Ovary (tissue), 3 donors: ENCODE measurements at regions not wholly inside any gene's neighbourhood (a gene's known extent, or its start where the extent isn't known, plus 50 kb on each side); places are given as distances from the start of the nearest gene placed in this dataset.

Source experiments
- POLR2A ChIP-seq: fragments of 450-650 bp; IDR thresholded peaks from one replicate; pipeline ENCODE4 v1.6.1; 2017; ENCODE audit warnings: antibody characterized with exemption, mild to moderate bottlenecking, moderate library complexity
- TF ChIP-seq, protein P1 (sequence below), 3 donors: fragments of 450-650 bp in 2 of 3; fragments of 200-600 bp in 1 of 3; IDR thresholded peaks; one replicate each; pipeline versions ENCODE4 v1.5.1 to v1.8.0; 2016 to 2022; ENCODE audit warnings: antibody characterized with exemption in 3 of 3, mild to moderate bottlenecking in 1 of 3
- donor health status: DM: no; HTN: no; CAD: no.

DNA sequence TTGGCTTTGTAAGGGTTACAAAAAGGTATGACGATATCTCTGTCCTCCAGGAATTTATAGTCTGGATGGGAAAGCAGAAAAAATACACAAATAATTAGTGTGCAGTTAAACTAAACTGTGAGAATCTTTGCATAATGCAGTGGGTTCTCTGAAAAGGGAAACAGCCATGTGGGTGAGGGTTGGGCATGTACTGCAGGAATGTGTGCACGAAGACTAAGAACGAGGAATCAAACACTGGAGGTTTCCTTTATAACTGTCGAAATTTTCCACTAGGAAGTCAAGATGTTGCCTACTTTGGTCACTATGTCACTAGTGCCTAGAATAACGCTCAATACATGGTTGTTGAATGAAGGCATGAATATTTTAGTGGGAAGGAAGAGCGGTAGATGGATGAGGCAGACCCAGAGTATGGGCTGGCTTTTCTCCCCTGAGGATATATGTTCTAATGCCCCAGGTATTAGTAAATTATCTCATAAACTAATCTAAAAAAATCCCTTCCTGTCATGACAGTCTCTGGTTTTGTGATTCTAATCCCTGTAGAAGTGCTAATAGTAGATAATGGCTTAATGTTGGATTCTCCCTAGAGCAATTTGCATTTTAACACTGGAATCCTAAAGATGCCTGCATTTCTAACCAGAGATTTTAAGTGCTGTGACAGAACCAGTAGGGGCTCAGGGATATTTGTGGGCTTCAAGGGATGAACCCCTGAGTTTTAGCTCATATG, 227.3 kb downstream of the NMUR2 start:
- TF ChIP-seq, protein P1, sequence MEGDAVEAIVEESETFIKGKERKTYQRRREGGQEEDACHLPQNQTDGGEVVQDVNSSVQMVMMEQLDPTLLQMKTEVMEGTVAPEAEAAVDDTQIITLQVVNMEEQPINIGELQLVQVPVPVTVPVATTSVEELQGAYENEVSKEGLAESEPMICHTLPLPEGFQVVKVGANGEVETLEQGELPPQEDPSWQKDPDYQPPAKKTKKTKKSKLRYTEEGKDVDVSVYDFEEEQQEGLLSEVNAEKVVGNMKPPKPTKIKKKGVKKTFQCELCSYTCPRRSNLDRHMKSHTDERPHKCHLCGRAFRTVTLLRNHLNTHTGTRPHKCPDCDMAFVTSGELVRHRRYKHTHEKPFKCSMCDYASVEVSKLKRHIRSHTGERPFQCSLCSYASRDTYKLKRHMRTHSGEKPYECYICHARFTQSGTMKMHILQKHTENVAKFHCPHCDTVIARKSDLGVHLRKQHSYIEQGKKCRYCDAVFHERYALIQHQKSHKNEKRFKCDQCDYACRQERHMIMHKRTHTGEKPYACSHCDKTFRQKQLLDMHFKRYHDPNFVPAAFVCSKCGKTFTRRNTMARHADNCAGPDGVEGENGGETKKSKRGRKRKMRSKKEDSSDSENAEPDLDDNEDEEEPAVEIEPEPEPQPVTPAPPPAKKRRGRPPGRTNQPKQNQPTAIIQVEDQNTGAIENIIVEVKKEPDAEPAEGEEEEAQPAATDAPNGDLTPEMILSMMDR (IDR thresholded peaks at IDR 0.05): no peak
- no peak for TF ChIP-seq POLR2A
